K562 (cell line): ENCODE measurements at regions not wholly inside any gene's neighbourhood (a gene's known extent, or its start where the extent isn't known, plus 50 kb on each side); places are given as distances from the start of the nearest gene placed in this dataset.

Experiments used
- BACH1 ChIP-seq: fragments of 200-800 bp; sonication (Bioruptor generic); IDR thresholded peaks from 2 replicates; pipeline ENCODE4 v1.6.1; 2016; ENCODE audit warnings: missing genetic modification characterization, missing compliant biosample characterization
- BHLHE40 ChIP-seq: IDR thresholded peaks from 2 replicates; pipeline ENCODE4 v1.6.1; 2011; ENCODE audit warnings: low read length, improper control_type of control experiment
- CBX5 ChIP-seq: IDR thresholded peaks from 2 replicates; pipeline ENCODE4 v1.6.1; 2014; ENCODE audit warnings: low read depth, borderline replicate concordance
- CTCFL ChIP-seq: IDR thresholded peaks from 2 replicates; pipeline ENCODE4 v1.6.1; 2011; ENCODE audit warnings: borderline replicate concordance, low read depth, mild to moderate bottlenecking, moderate library complexity, low read length; ENCODE audit not compliant: insufficient read depth, poor library complexity, severe bottlenecking
- ELF4 ChIP-seq: fragments of 450-650 bp; formaldehyde crosslinking; IDR thresholded peaks from 2 replicates; pipeline ENCODE4 v1.4.0; 2022; ENCODE audit warnings: missing genetic modification characterization
- HMG20A ChIP-seq: fragments of 450-650 bp; formaldehyde crosslinking; conservative IDR thresholded peaks from 2 replicates; pipeline ENCODE4 v1.4.0; 2020; ENCODE audit warnings: mild to moderate bottlenecking, mixed read lengths
- JUN ChIP-seq, 2 experiments: sonication (generic) in 1 of 2; formaldehyde crosslinking in 1 of 2; IDR thresholded peaks; 2 replicates each; pipeline versions ENCODE4 v1.6.1 to v1.8.0; 2012 to 2022; ENCODE audit warnings: borderline replicate concordance in 2 of 2, mild to moderate bottlenecking in 2 of 2, improper control_type of control experiment in 1 of 2, low read depth in 1 of 2, low read length in 1 of 2, missing genetic modification reagents in 1 of 2
- JUNB ChIP-seq: fragments of 450-650 bp; formaldehyde crosslinking; conservative IDR thresholded peaks from 2 replicates; pipeline ENCODE4 v1.4.0; 2020; ENCODE audit warnings: mild to moderate bottlenecking
- L3MBTL2 ChIP-seq: fragments of 450-650 bp; IDR thresholded peaks from 2 replicates; pipeline ENCODE4 v1.6.1; 2016; ENCODE audit warnings: mild to moderate bottlenecking, moderate library complexity
- MCM2 ChIP-seq: fragments of 450-650 bp; IDR thresholded peaks from 2 replicates; pipeline ENCODE4 v1.6.1; 2017; ENCODE audit warnings: low read depth, mild to moderate bottlenecking
- MTA3 ChIP-seq: fragments of 450-650 bp; formaldehyde crosslinking; IDR thresholded peaks from 2 replicates; pipeline ENCODE4 v1.6.1; 2017; ENCODE audit warnings: mild to moderate bottlenecking, borderline replicate concordance
- MXI1 ChIP-seq: IDR thresholded peaks from 2 replicates; pipeline ENCODE4 v1.6.1; 2011; ENCODE audit warnings: low read depth, mild to moderate bottlenecking, improper control_type of control experiment, low read length
- NFIC ChIP-seq: fragments of 450-650 bp; IDR thresholded peaks from 2 replicates; pipeline ENCODE4 v1.6.1; 2017; ENCODE audit warnings: mild to moderate bottlenecking, inconsistent platforms
- NONO ChIP-seq, 2 experiments: fragments of 200-400 bp in 1 of 2; fragments of 450-650 bp in 1 of 2; formaldehyde crosslinking in 1 of 2; IDR thresholded peaks; 2 replicates each; pipeline ENCODE4 v1.6.1; 2017; ENCODE audit warnings: low read depth in 2 of 2, mild to moderate bottlenecking in 2 of 2, moderate library complexity in 2 of 2, low read length in 1 of 2
- SIN3A ChIP-seq, 2 experiments: fragments of 150-350 bp in 1 of 2; IDR thresholded peaks; 2 replicates each; pipeline ENCODE4 v1.6.1; 2011 to 2016; ENCODE audit warnings: borderline replicate concordance in 2 of 2, low read depth in 2 of 2, low read length in 2 of 2, mild to moderate bottlenecking in 2 of 2, moderate library complexity in 2 of 2; ENCODE audit not compliant: control insufficient read depth in 1 of 2
- VEZF1 ChIP-seq: fragments of 200-800 bp; sonication (Bioruptor generic); IDR thresholded peaks from 2 replicates; pipeline ENCODE4 v1.6.1; 2017; ENCODE audit warnings: missing genetic modification characterization, missing compliant biosample characterization
- ZNF12 ChIP-seq: sonication (generic); formaldehyde crosslinking; IDR thresholded peaks from 2 replicates; pipeline ENCODE4 v1.4.0; 2020; ENCODE audit warnings: mild to moderate bottlenecking, missing genetic modification reagents
- ZNF263 ChIP-seq: sonication (generic); formaldehyde crosslinking; IDR thresholded peaks from 2 replicates; pipeline ENCODE4 v1.8.0; 2022; ENCODE audit warnings: mild to moderate bottlenecking, missing genetic modification reagents, borderline replicate concordance
- ZNF280A ChIP-seq: fragments of 450-650 bp; IDR thresholded peaks from 2 replicates; pipeline ENCODE4 v1.6.1; 2018; ENCODE audit warnings: mild to moderate bottlenecking, low read depth; ENCODE audit not compliant: partially characterized antibody
- ZNF282 ChIP-seq: sonication (generic); formaldehyde crosslinking; IDR thresholded peaks from 2 replicates; pipeline ENCODE4 v1.8.1; 2023; ENCODE audit warnings: missing genetic modification reagents

- TF ChIP-seq CTCFL, result no peak
- TF ChIP-seq CBX5, result no peak
- no peak for TF ChIP-seq SIN3A (IDR thresholded peaks at IDR 0.05; ENCODE audit: borderline replicate concordance in 2 of 2, control insufficient read depth in 1 of 2, low read depth in 2 of 2, low read length in 2 of 2)
- no peak for TF ChIP-seq ZNF280A
- peak; percentile 51; the same call in 1 of the 2 replicates for TF ChIP-seq BACH1 (tag)
- TF ChIP-seq BHLHE40, result no peak
- no peak for TF ChIP-seq NONO (IDR thresholded peaks at IDR 0.05; ENCODE audit: low read depth in 2 of 2, low read length in 1 of 2)
- TF ChIP-seq JUNB (CRISPR knock-in tag), result no peak
- TF ChIP-seq JUN (IDR thresholded peaks at IDR 0.05; ENCODE audit: borderline replicate concordance, low read depth, low read length), result no peak
- no peak for TF ChIP-seq JUN (CRISPR knock-in tag; IDR thresholded peaks at IDR 0.05; ENCODE audit: borderline replicate concordance)
- no peak for TF ChIP-seq ELF4
- no peak for TF ChIP-seq MCM2
- peak; percentile 45; the same call in 1 of the 2 replicates for TF ChIP-seq VEZF1
- no peak for TF ChIP-seq HMG20A
- no peak for TF ChIP-seq MTA3
- no peak for TF ChIP-seq ZNF12 (CRISPR knock-in tag)
- TF ChIP-seq ZNF282, result no peak
- no peak for TF ChIP-seq MXI1
- TF ChIP-seq ZNF263 (CRISPR knock-in tag), result no peak
- TF ChIP-seq NFIC, result no peak
- no peak for TF ChIP-seq L3MBTL2
- TF ChIP-seq, all 486 proteins: peak for 16
These were observed 164.9 kb downstream of the DLEU7 start (continued) for GRCh38 chr13:50678464-50679162.
